SK-N-MC (cell line): ENCODE measurements at regions not wholly inside any gene's neighbourhood (a gene's known extent, or its start where the extent isn't known, plus 50 kb on each side); places are given as distances from the start of the nearest gene placed in this dataset.
"Not testable (repeated sequence)": the region's sequence is repeated elsewhere in the genome, so short reads cannot be mapped to it uniquely, and the experiment has no call there.

Experiments
- EZH2 ChIP-seq: fragments of 200-600 bp; sonication (generic); IDR thresholded peaks from one replicate; pipeline ENCODE4 v1.6.1; 2017; ENCODE audit warnings: antibody characterized with exemption
- FOXP2 ChIP-seq: optimal IDR thresholded peaks from 2 replicates; pipeline ENCODE3; 2011; ENCODE audit warnings: mild to moderate bottlenecking, moderate library complexity; ENCODE audit not compliant: insufficient read depth; ENCODE audit errors: extremely low read length, control extremely low read depth
- POLR2AphosphoS5 ChIP-seq: IDR thresholded peaks from 2 replicates; pipeline ENCODE4 v1.6.1; 2012; ENCODE audit warnings: mild to moderate bottlenecking, low read depth, low read length, borderline replicate concordance

DNA sequence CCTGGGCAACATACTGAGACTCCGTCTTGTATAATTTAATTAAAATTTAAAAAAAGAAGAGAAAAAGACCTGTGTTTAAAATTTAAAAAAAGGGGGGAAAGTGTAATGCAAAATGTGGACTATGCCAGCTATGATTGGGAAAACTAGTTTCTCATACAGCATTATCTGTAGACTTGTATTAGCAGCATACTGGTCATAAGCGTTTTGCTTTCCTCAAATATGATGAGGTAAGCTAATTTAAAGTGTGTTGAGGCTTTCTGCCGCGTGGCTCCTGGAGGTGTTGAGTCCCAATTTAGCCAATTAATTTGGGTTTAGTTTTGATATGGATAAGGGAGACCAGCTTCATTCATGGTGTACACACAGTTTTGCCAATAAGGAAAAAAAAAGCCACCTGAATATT is 640.2 kb downstream of the GOLGA6L6 start:
- not testable (repeated sequence) for TF ChIP-seq POLR2AphosphoS5, EZH2, FOXP2
